Kidney epithelial cell (primary cell): ENCODE measurements at regions not wholly inside any gene's neighbourhood (a gene's known extent, or its start where the extent isn't known, plus 50 kb on each side); places are given as distances from the start of the nearest gene placed in this dataset.

ENCODE experiments used
- DNase-seq: peaks from one replicate; pipeline ENCODE4 v3.0.0-alpha.2; 2010; ENCODE audit warnings: low read depth
- H3K27me3 ChIP-seq: 2 replicates; pipeline ENCODE4 v1.6.0; 2011; ENCODE audit warnings: low read length; ENCODE audit not compliant: control insufficient read depth, insufficient read depth
- H3K36me3 ChIP-seq: 2 replicates; pipeline ENCODE4 v1.5.1; 2011; ENCODE audit warnings: low read length; ENCODE audit not compliant: control insufficient read depth, insufficient read depth
- H3K4me3 ChIP-seq: 2 replicates; pipeline ENCODE4 v1.5.1; 2011; ENCODE audit warnings: low read depth, mild to moderate bottlenecking, control low read depth, low read length
- TF ChIP-seq, protein P1 (sequence below): IDR thresholded peaks from 2 replicates; pipeline ENCODE4 v1.5.1; 2011; ENCODE audit warnings: mild to moderate bottlenecking, moderate library complexity, low read length, control low read depth, inconsistent platforms; ENCODE audit not compliant: insufficient read depth, poor library complexity, severe bottlenecking

DNA sequence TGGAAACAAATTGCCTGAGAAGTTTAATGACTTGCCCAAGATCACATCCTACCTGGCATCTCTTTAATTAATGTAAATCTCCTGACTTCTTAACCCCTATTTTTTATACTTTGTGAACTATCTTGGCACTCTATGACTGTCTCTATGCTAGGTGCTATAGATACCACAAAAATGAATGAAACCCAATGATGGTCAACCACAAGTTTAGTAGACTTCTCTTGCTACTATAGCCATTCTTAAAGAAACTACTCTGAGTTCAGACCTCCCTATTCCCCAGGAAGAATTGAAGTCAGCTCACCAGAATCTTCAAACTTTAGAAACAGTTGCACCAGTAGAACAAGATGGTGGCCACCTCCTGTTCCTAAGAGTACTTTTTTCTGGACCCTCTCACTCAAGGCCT is 191.1 kb downstream of the RSL24D1 start:
- DNase-seq: no peak

DNA sequence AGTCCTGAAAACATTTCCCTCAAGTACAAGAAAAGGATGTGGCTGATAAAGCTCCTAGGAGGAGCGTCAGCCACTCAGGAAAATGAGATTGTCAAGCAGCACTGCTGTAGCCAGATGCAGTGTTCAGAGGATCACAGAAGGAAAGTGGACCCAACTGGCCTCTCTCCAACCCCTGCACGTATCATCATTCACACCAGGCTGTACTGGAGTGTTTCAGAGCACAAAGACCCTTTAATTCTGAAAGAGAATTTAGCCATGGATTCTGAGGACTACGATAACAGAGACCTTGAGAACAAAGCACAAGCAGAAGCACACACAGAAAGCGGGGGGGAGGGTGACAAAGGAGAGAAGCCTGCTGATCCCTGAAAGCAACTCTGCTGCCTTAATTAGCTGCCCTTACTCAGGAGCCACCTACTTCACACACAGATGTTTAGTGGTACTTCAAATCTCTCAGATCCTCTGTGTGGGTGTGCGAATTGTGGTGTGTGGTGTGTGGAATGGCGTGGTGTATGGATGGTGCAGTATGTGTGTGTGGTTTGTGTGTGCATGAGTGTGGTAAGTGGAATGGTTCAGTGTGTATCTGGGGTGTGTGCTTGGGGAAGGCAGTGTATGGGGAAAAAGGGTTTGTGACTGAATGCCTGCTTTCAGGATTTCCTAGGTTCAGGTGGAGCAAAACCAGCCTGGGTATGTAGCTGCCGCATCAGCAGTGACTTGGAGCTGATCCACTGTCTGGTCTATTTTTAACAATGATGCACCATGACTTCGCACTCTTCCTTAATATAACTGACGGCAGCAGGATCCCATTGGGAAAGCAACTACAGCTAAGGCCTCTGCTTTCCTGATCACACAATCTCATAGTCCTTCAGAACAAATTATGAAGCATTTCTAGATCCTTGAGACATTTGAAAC is 192.5 kb downstream of the RSL24D1 start:
- TF ChIP-seq, protein P1, sequence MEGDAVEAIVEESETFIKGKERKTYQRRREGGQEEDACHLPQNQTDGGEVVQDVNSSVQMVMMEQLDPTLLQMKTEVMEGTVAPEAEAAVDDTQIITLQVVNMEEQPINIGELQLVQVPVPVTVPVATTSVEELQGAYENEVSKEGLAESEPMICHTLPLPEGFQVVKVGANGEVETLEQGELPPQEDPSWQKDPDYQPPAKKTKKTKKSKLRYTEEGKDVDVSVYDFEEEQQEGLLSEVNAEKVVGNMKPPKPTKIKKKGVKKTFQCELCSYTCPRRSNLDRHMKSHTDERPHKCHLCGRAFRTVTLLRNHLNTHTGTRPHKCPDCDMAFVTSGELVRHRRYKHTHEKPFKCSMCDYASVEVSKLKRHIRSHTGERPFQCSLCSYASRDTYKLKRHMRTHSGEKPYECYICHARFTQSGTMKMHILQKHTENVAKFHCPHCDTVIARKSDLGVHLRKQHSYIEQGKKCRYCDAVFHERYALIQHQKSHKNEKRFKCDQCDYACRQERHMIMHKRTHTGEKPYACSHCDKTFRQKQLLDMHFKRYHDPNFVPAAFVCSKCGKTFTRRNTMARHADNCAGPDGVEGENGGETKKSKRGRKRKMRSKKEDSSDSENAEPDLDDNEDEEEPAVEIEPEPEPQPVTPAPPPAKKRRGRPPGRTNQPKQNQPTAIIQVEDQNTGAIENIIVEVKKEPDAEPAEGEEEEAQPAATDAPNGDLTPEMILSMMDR: no peak
- no peaks in the 10 kb centered on the region for H3K27me3 ChIP-seq
- no peaks in the 10 kb centered on the region for H3K36me3 ChIP-seq
- no peak overlapping the region for H3K4me3 ChIP-seq
- DNase-seq: no peak

More for the DNA sequence above, 191.1 kb downstream of the RSL24D1 start:
- no peaks in the 10 kb centered on the region for H3K36me3 ChIP-seq
- H3K4me3 ChIP-seq: no peak overlapping the region
- H3K27me3 ChIP-seq: no peaks in the 10 kb centered on the region
- TF ChIP-seq, protein P1: no peak

DNA sequence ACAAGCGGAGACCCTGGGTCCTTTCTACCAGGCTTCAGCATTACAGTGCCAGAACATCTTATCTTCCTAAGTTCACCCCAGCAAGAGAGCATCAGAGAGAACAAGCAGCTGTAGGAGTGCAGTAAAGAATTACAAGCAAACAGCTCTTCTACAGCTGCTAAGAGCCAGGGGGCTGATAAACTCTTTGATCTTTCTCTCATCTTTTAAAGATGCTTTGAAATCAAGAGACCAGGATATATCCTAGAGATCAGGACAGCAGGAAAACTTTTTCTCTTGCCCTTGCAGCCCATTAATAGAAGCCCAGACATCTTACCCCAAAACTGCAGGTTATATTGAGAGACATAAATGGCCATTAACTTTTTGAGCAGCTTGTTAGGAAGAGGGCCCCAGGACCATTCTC is 198.1 kb downstream of the RSL24D1 start:
- TF ChIP-seq, protein P1: no peak
- no peaks in the 10 kb centered on the region for H3K27me3 ChIP-seq
- no peak for DNase-seq
- no peak overlapping the region for H3K4me3 ChIP-seq
- H3K36me3 ChIP-seq: no peaks in the 10 kb centered on the region

DNA sequence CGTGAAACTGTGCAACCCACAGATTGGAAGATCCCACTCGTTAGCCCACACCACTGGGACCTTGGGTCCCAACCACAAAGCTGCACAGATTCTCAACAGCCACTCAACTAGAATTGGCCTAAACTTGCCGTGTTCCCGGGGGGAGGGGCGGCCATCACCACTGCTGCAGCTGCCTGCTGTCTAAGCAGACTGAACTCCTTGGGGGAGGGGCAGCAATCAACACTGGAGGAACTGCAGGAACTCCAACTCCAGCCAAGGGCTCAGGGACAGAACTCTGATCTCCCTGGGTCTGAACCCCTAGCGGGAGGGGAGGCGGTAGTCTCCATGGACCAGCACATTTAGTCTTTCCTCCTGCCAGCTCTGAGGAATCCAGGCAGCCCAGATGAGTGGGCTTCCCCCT is 205.9 kb downstream of the RSL24D1 start:
- no peaks in the 10 kb centered on the region for H3K27me3 ChIP-seq
- TF ChIP-seq, protein P1: no peak
- DNase-seq: no peak
- H3K4me3 ChIP-seq: no peak overlapping the region
- H3K36me3 ChIP-seq: no peaks in the 10 kb centered on the region

DNA sequence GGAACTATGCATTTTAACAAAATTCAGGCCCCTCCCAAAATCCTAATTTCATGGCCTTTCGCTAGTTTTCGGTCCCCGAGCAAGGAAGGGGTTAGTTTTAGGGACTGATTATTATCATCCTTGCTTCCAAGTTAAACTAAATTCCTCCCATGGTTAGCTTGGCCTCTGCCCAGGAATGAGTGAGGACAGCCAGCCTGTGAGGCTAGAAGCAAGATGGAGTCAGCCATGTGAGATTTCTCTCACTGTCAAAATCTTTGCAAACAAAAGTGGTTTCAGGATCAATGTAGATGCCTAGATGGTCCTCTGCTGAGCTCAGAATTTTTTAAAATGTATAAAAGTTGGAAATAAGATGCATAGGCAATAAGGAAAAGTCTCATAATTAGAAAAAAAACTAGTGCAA is 208.9 kb downstream of the RSL24D1 start:
- H3K27me3 ChIP-seq: no peaks in the 10 kb centered on the region
- DNase-seq: no peak
- TF ChIP-seq, protein P1: no peak
- no peak overlapping the region for H3K4me3 ChIP-seq
- H3K36me3 ChIP-seq: no peaks in the 10 kb centered on the region

DNA sequence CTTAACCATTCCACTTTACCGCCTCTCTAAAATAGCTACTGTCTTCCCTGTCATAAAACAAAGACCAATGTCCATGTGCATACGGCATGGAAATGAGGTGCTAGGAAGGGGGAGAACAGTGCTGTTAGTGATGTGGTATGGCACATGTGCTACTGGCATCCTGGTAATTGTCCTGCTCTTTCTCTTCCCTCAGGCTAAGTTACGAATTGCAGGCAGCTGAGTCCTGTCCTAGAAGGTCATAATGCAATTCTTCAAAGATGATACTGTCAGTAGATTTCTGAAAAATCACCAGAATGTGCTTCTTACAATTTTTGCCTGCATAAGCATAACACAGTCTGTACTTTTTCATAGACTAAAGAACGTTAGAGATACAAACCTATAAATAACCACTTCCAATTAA is 216.8 kb downstream of the RSL24D1 start:
- Histone ChIP-seq H3K4me3 (no peak overlapping the region), H3K27me3 (no peaks in the 10 kb centered on the region), H3K36me3 (no peaks in the 10 kb centered on the region)
- no peak for DNase-seq
- TF ChIP-seq, protein P1: no peak
